Endothelial cell of umbilical vein (primary cell): ENCODE measurements at regions not wholly inside any gene's neighbourhood (a gene's known extent, or its start where the extent isn't known, plus 50 kb on each side); places are given as distances from the start of the nearest gene placed in this dataset.

Experiments
- BruUV-seq: library from RNA; stranded (reverse); fragments of 400-500 nt; replicated peaks from 2 replicates; lab custom pipeline; 2021; lab: Mats Ljungman, UMichigan
- CTCF ChIA-PET: fragments of 300-600, 350-600 bp; sonication (Branson Sonifier 250); formaldehyde crosslinking; loops from one replicate; lab custom pipeline; 2021; ENCODE audit warnings: antibody characterized with exemption, inconsistent platforms; lab: Charles Lee
- POLR2A ChIA-PET: fragments of 300-600, 350-600 bp; sonication (Branson Sonifier 250); formaldehyde crosslinking; loops from one replicate; lab custom pipeline; 2021; ENCODE audit warnings: antibody characterized with exemption, inconsistent platforms; lab: Charles Lee
- DNase-seq: peaks from one replicate; pipeline ENCODE4 v3.0.0-alpha.2; 2011; ENCODE audit warnings: low read depth, low spot score
- FAIRE-seq: peaks from 2 replicates; lab custom pipeline; 2011; peaks lifted over from hg19 to GRCh38; lab: Jason Lieb, UNC
- H2AFZ ChIP-seq: 2 replicates; pipeline ENCODE4 v1.6.0; 2012; ENCODE audit warnings: low read depth, low read length, control low read depth, inconsistent platforms
- H3K27ac ChIP-seq: 2 replicates; pipeline ENCODE4 v1.5.1; 2011; ENCODE audit warnings: low read depth, mild to moderate bottlenecking, control low read depth, low read length, moderate library complexity; ENCODE audit not compliant: insufficient read depth
- H3K27me3 ChIP-seq, 2 experiments: 2 replicates each; pipeline versions ENCODE4 v1.6.0 to v1.6.1; 2011; ENCODE audit warnings: low read length in 2 of 2, mixed read lengths in 1 of 2; ENCODE audit not compliant: control insufficient read depth in 2 of 2, insufficient read depth in 2 of 2
- H3K36me3 ChIP-seq, 2 experiments: 2 replicates in 1 of 2; 3 replicates in 1 of 2; pipeline ENCODE4 v1.5.1; 2011; ENCODE audit warnings: low read length in 2 of 2, mild to moderate bottlenecking in 1 of 2, moderate library complexity in 1 of 2; ENCODE audit not compliant: control insufficient read depth in 2 of 2, insufficient read depth in 2 of 2; ENCODE audit errors: extremely low read depth in 1 of 2
- H3K4me1 ChIP-seq: 3 replicates; pipeline ENCODE4 v1.5.1; 2011; ENCODE audit warnings: mild to moderate bottlenecking, low read length; ENCODE audit not compliant: control insufficient read depth, insufficient read depth; ENCODE audit errors: extremely low read depth
- H3K4me2 ChIP-seq: 2 replicates; pipeline ENCODE4 v1.6.1; 2011; ENCODE audit warnings: low read length, control low read depth, mixed read lengths; ENCODE audit not compliant: insufficient read depth
- H3K4me3 ChIP-seq, 3 experiments: fragments of 200-600 bp in 1 of 3; sonication (generic), shearing (Covaris generic) in 1 of 3; replicated peaks in 1 of 3; 2 replicates each; pipeline ENCODE4 v1.5.1; 2011 to 2016; ENCODE audit warnings: control low read depth in 3 of 3, low read length in 3 of 3, mild to moderate bottlenecking in 2 of 3, inconsistent platforms in 1 of 3, low read depth in 1 of 3, moderate library complexity in 1 of 3; ENCODE audit not compliant: insufficient read depth in 1 of 3
- H3K79me2 ChIP-seq: 2 replicates; pipeline ENCODE4 v1.6.0; 2012; ENCODE audit warnings: low read length, inconsistent platforms; ENCODE audit not compliant: control insufficient read depth, insufficient read depth
- H3K9ac ChIP-seq: replicated peaks from 2 replicates; pipeline ENCODE3; 2011; ENCODE audit warnings: low read length, control low read depth; ENCODE audit not compliant: insufficient read depth; ENCODE audit errors: extremely low read depth
- H3K9me1 ChIP-seq: replicated peaks from 3 replicates; pipeline ENCODE4 v1.6.0; 2011; ENCODE audit warnings: mild to moderate bottlenecking, low read length; ENCODE audit not compliant: control insufficient read depth, insufficient read depth; ENCODE audit errors: extremely low read depth
- H3K9me3 ChIP-seq: replicated peaks from 2 replicates; pipeline ENCODE4 v1.5.1; 2012; ENCODE audit warnings: low read length, inconsistent platforms; ENCODE audit not compliant: control insufficient read depth, insufficient read depth
- H4K20me1 ChIP-seq: replicated peaks from 2 replicates; pipeline ENCODE3; 2011; ENCODE audit warnings: mild to moderate bottlenecking, low read length; ENCODE audit not compliant: control insufficient read depth, insufficient read depth; ENCODE audit errors: extremely low read depth
- EZH2 ChIP-seq: IDR thresholded peaks from 2 replicates; pipeline ENCODE4 v1.6.1; 2012; ENCODE audit warnings: borderline replicate concordance, low read depth, mild to moderate bottlenecking, moderate library complexity, low read length, inconsistent platforms; ENCODE audit not compliant: severe bottlenecking
- FOS ChIP-seq: IDR thresholded peaks from 2 replicates; pipeline ENCODE4 v1.6.1; 2011; ENCODE audit warnings: mild to moderate bottlenecking, low read length, moderate library complexity, borderline replicate concordance; ENCODE audit not compliant: insufficient read depth
- GATA2 ChIP-seq: IDR thresholded peaks from 2 replicates; pipeline ENCODE4 v1.7.0; 2011; ENCODE audit warnings: low read depth, mild to moderate bottlenecking, moderate library complexity, mixed read lengths, low read length; ENCODE audit not compliant: insufficient read length, insufficient read depth
- JUN ChIP-seq: IDR thresholded peaks from 2 replicates; pipeline ENCODE4 v1.6.1; 2011; ENCODE audit warnings: borderline replicate concordance, low read depth; ENCODE audit not compliant: insufficient read length, insufficient read depth
- MYC ChIP-seq: IDR thresholded peaks from one replicate; pipeline ENCODE4 v1.6.1; 2011; ENCODE audit warnings: mild to moderate bottlenecking, low read depth, low read length
- POLR2A ChIP-seq: IDR thresholded peaks from 2 replicates; pipeline ENCODE4 v1.6.1; 2012; ENCODE audit warnings: low read depth, mild to moderate bottlenecking, control low read depth, low read length
- POLR2AphosphoS5 ChIP-seq: IDR thresholded peaks from 2 replicates; pipeline ENCODE4 v1.6.1; 2012; ENCODE audit warnings: low read depth, mild to moderate bottlenecking, control low read depth, low read length, moderate library complexity; ENCODE audit not compliant: insufficient read depth
- dilution Hi-C: fragments of 300-500 bp; cut with MboI; formaldehyde crosslinking; loops from one replicate; pipeline ENCODE4 v1.15.0; 2019; ENCODE audit warnings: low sequenced_read_pairs; ENCODE audit not compliant: extremely low pct_ligation_motif_present
- intact Hi-C: fragments of 100-400 bp; cut with micrococcal nuclease; formaldehyde crosslinking; loops from one replicate; pipeline ENCODE4 v1.10.0; 2022
- TF ChIP-seq, protein P1 (sequence below), 2 donors: IDR thresholded peaks; 1 replicate in 1 of 2; 2 replicates in 1 of 2; pipeline ENCODE4 v1.5.1; 2011; ENCODE audit warnings: low read length in 2 of 2, mild to moderate bottlenecking in 2 of 2, moderate library complexity in 2 of 2, control low read depth in 1 of 2, inconsistent platforms in 1 of 2, low read depth in 1 of 2; ENCODE audit not compliant: insufficient read depth in 1 of 2; ENCODE audit errors: extremely low read depth in 1 of 2
- TF ChIP-seq, protein P2 (sequence below): IDR thresholded peaks from 2 replicates; pipeline ENCODE4 v1.6.1; 2011; ENCODE audit not compliant: insufficient read depth, insufficient read length

DNA sequence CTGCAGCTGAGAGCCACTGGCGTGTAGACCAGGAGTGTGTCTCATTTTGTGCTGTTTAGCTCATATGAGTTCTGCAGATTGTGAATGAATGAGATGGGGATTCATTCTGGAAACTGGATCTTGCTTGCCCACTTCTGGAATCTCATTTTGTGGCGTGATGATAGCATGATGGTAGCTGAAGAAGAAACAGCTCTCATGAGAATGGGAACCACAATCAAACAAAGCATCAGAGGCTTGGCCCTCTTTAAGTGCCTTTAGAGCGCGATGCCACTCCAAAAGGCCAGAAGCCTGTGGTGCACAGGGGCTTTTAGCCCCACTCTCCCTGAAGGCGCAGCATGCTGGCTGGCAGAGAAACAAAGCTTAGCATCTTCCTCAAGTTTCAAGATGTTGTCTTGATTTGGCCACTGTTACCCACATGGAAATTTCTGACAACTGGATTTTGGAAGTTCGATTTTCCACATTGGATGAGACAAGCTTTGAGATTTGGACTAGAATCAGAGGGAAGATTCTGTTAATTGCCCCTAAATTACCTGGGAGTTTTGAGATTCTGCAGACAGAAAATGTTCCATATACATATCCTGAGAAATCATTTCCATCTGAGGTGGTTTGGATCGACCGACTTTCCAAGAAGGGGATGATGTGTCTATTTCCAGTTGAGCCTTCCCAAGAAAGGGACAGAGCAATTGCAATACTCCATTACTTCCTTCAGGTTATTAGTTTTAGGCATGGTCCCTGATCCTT lies 234.5 kb downstream of the VAPA start:
- no peak overlapping the region for H3K9ac ChIP-seq
- intact Hi-C loops (no loop called here), dilution Hi-C loops (no loop called here)
- no peaks in the 10 kb centered on the region for H4K20me1 ChIP-seq
- no peak overlapping the region for H3K4me3 ChIP-seq
- H3K27ac ChIP-seq, result no peak overlapping the region
- TF ChIP-seq POLR2AphosphoS5 (no peak), JUN (no peak), GATA2 (no peak), FOS (no peak), MYC (no peak), EZH2 (no peak), POLR2A (no peak)
- TF ChIP-seq, protein P1, sequence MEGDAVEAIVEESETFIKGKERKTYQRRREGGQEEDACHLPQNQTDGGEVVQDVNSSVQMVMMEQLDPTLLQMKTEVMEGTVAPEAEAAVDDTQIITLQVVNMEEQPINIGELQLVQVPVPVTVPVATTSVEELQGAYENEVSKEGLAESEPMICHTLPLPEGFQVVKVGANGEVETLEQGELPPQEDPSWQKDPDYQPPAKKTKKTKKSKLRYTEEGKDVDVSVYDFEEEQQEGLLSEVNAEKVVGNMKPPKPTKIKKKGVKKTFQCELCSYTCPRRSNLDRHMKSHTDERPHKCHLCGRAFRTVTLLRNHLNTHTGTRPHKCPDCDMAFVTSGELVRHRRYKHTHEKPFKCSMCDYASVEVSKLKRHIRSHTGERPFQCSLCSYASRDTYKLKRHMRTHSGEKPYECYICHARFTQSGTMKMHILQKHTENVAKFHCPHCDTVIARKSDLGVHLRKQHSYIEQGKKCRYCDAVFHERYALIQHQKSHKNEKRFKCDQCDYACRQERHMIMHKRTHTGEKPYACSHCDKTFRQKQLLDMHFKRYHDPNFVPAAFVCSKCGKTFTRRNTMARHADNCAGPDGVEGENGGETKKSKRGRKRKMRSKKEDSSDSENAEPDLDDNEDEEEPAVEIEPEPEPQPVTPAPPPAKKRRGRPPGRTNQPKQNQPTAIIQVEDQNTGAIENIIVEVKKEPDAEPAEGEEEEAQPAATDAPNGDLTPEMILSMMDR (IDR thresholded peaks at IDR 0.05; ENCODE audit: extremely low read depth in 1 of 2, insufficient read depth in 1 of 2, low read depth in 1 of 2, low read length in 2 of 2), result no peak
- TF ChIP-seq, protein P2, sequence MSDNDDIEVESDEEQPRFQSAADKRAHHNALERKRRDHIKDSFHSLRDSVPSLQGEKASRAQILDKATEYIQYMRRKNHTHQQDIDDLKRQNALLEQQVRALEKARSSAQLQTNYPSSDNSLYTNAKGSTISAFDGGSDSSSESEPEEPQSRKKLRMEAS, result no peak
- no peaks in the 10 kb centered on the region for H3K9me3 ChIP-seq
- H2AFZ ChIP-seq, result no peak overlapping the region
- CTCF ChIA-PET, result interaction anchor here (1.0 kb wide), 1 partner anchor 96 kb away, joined by 3 read pairs; no protein-coding TSS in a partner anchor
- no TSS peak for BruUV-seq
- peaks cover 0 to 2% of the 10 kb centered on the region in 2 experiments for H3K27me3 ChIP-seq
- H3K4me2 ChIP-seq, result no peak overlapping the region
- H3K79me2 ChIP-seq, result no peaks in the 10 kb centered on the region
- FAIRE-seq, result no peak
- POLR2A ChIA-PET, result no interaction called here
- H3K36me3 ChIP-seq, result no peaks in the 10 kb centered on the region
- DNase-seq, result no peak
- H3K9me1 ChIP-seq, result no peaks in the 10 kb centered on the region
- H3K4me1 ChIP-seq, result no peaks in the 10 kb centered on the region
